Upper lobe of left lung (tissue), 6 donors: ENCODE measurements at regions not wholly inside any gene's neighbourhood (a gene's known extent, or its start where the extent isn't known, plus 50 kb on each side); places are given as distances from the start of the nearest gene placed in this dataset.
A peak's percentile ranks its signal among the peaks of the same experiment; 100 is the strongest.

Experiments used
- ATAC-seq, 2 donors: fragments of 200-7000 bp; cut with Tn5 transposase; one replicate each; pipeline ENCODE4 v1.9.1; 2022; ENCODE audit warnings: mild to moderate bottlenecking in 2 of 2, moderate library complexity in 2 of 2; ENCODE audit not compliant: low FRiP score in 2 of 2
- DNase-seq, 2 donors: peaks; one replicate each; pipeline ENCODE4 v3.0.0-alpha.2; 2019 to 2020
- H3K27ac ChIP-seq, 4 donors: fragments of 200-600 bp; sonication (generic); one replicate each; pipeline ENCODE4 v1.5.1; 2016 to 2019
- H3K27me3 ChIP-seq, 4 donors: fragments of 200-600 bp; sonication (generic); one replicate each; pipeline ENCODE4 v1.5.1; 2017 to 2019
- H3K36me3 ChIP-seq, 4 donors: fragments of 200-600 bp; sonication (generic); one replicate each; pipeline ENCODE4 v1.5.1; 2016 to 2019
- H3K4me1 ChIP-seq, 4 donors: fragments of 200-600 bp; sonication (generic); one replicate each; pipeline ENCODE4 v1.5.1; 2018 to 2019
- H3K4me3 ChIP-seq, 4 donors: fragments of 200-600 bp; sonication (generic); one replicate each; pipeline ENCODE4 v1.5.1; 2017 to 2019; ENCODE audit warnings: mild to moderate bottlenecking in 2 of 4, moderate library complexity in 1 of 4
- H3K9me3 ChIP-seq, 4 donors: fragments of 200-600 bp; sonication (generic); one replicate each; pipeline ENCODE4 v1.5.1; 2018 to 2019
- POLR2A ChIP-seq, 4 donors: fragments of 450-650 bp; IDR thresholded peaks; one replicate each; pipeline ENCODE4 v1.5.1; 2016 to 2017; ENCODE audit warnings: antibody characterized with exemption in 4 of 4, mild to moderate bottlenecking in 2 of 4
- POLR2AphosphoS5 ChIP-seq, 2 donors: sonication (generic); formaldehyde crosslinking; IDR thresholded peaks; one replicate each; pipeline ENCODE4 v1.5.1; 2017; ENCODE audit warnings: antibody characterized with exemption in 2 of 2
- WGBS, 2 donors: methylation state at CpG; one replicate each; pipeline ENCODE4 v1.1.5; 2017 to 2018; 5-methylcytosine and 5-hydroxymethylcytosine counted together
- TF ChIP-seq, protein P1 (sequence below), 6 experiments: fragments of 450-650 bp in 4 of 6; fragments of 200-600 bp in 2 of 6; sonication (generic) in 2 of 6; IDR thresholded peaks; one replicate each; pipeline ENCODE4 v1.5.1; 2016 to 2019; ENCODE audit warnings: antibody characterized with exemption in 6 of 6
- donor health status: DM: no; HTN: no; CAD: no; lungs with moderate emphysema.
- donor health status: DM: no; HTN: yes; CAD: no; lungs with severe emphysema.

DNA sequence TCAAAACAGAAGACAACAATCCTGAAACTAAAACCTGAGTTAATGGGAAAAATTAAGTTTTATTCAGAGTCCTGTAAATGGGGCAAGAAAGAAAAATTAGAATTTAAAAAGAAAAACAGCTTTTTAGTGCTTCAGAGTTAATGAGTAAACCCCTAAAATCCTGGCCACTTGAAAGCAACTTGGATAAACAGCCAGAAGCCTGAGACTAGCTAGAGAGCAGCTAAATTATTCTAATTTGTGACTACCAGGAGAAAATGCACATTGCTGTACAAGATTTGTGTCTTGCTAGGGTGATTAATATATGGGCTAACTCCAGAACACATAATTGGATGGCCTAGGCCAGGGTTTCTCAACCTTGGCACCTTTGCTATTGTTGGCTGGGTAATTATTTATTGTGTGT is 62.4 kb upstream of the ARG1 start:
- no peak for DNase-seq
- ATAC-seq = no peak
- no peaks in the 10 kb centered on the region for H3K36me3 ChIP-seq
- no peak overlapping the region for H3K4me3 ChIP-seq
- TF ChIP-seq POLR2A (IDR thresholded peaks at IDR 0.05) = no peak
- no peaks in the 10 kb centered on the region for H3K27me3 ChIP-seq
- no peak overlapping the region for H3K27ac ChIP-seq
- no peaks in the 10 kb centered on the region for H3K9me3 ChIP-seq
- no peaks in the 10 kb centered on the region for H3K4me1 ChIP-seq

DNA sequence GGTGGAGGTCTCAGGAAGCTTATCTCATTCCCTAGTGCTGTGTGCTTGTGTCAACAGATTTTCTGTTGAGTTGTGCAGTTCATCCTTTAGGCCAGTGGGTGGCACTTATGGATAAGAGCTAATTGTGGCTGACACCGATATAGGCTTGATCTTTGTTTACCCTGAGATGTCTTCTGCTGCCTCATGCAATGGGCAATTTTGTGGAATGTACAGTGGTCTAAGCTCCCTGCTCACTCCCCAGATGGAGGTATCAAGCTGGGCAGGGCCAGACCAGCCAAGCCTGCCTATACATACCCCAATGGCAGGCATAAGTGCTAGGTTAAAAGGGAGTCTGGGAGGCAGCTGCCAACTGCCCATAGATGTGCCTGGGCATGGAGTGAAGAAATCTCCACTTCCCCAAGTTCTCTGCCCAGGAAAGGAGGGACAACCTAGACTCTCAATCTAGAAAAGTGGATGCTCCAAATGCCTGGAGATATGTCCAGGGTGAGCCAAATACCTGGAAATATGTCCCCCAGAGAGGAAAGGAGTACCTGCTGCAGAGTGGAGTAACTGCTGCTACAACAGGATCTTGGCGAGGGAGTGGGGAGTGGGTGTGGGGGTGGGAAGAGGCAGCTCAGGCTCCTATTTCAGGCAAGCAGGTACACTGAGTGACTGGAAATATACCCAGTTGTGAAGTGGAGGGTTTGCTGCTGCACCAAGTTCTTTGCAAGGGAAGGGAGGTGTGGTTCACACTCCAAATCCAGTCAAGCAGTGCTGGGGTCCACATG is 53.2 kb upstream of the ARG1 start:
- H3K4me3 ChIP-seq = no peak overlapping the region
- no peaks in the 10 kb centered on the region for H3K27me3 ChIP-seq
- ATAC-seq (peak; percentile 59 to 68), DNase-seq (no peak)
- no peak overlapping the region for H3K27ac ChIP-seq
- H3K36me3 ChIP-seq = no peaks in the 10 kb centered on the region
- WGBS, 2 donors = 58 to 60% methylated on average over 2 of the region's 2 CpGs
- TF ChIP-seq, protein P1, sequence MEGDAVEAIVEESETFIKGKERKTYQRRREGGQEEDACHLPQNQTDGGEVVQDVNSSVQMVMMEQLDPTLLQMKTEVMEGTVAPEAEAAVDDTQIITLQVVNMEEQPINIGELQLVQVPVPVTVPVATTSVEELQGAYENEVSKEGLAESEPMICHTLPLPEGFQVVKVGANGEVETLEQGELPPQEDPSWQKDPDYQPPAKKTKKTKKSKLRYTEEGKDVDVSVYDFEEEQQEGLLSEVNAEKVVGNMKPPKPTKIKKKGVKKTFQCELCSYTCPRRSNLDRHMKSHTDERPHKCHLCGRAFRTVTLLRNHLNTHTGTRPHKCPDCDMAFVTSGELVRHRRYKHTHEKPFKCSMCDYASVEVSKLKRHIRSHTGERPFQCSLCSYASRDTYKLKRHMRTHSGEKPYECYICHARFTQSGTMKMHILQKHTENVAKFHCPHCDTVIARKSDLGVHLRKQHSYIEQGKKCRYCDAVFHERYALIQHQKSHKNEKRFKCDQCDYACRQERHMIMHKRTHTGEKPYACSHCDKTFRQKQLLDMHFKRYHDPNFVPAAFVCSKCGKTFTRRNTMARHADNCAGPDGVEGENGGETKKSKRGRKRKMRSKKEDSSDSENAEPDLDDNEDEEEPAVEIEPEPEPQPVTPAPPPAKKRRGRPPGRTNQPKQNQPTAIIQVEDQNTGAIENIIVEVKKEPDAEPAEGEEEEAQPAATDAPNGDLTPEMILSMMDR (IDR thresholded peaks at IDR 0.05) = peak in 5 of 6 experiments; percentile 25 to 57 (median 45)
- no peak for TF ChIP-seq POLR2AphosphoS5 (IDR thresholded peaks at IDR 0.05)
- H3K9me3 ChIP-seq = no peaks in the 10 kb centered on the region
- no peaks in the 10 kb centered on the region for H3K4me1 ChIP-seq
